ENCODE measurements at regions not wholly inside any gene's neighbourhood (a gene's known extent, or its start where the extent isn't known, plus 50 kb on each side); places are given as distances from the start of the nearest gene placed in this dataset.
"Not testable (repeated sequence)": the region's sequence is repeated elsewhere in the genome, so short reads cannot be mapped to it uniquely, and the experiment has no call there.

GRCh38 chr12:90216020-90216552, 507.4 kb upstream of the ATP2B1 start:
- Histone ChIP-seq H4K20me1 (ENCODE audit: control insufficient read depth, insufficient read depth, low read depth, low read length) (no peaks in the 10 kb centered on the region), H3K9me2 (replicated peaks; ENCODE audit: control insufficient read depth, low read length) (no peaks in the 10 kb centered on the region), H3K27ac (ENCODE audit: low read depth, low read length) (no peak overlapping the region), H3F3A (ENCODE audit: control insufficient read depth, insufficient read depth) (no peaks in the 10 kb centered on the region), H3K36me3 (ENCODE audit: control insufficient read depth, low read length) (no peaks in the 10 kb centered on the region), H3K4me3 (ENCODE audit: low read length) (no peak overlapping the region), H3K4me1 (ENCODE audit: control insufficient read depth, low read length) (peaks cover 6% of the 10 kb centered on the region), H3K27me3 (ENCODE audit: control insufficient read depth, low read length) (no peaks in the 10 kb centered on the region), H3K9me3 (ENCODE audit: control insufficient read depth, insufficient read depth, low read length) (no peaks in the 10 kb centered on the region), H3K79me2 (ENCODE audit: control insufficient read depth, low read length) (no peaks in the 10 kb centered on the region), H3K4me2 (ENCODE audit: low read length) (no peak overlapping the region)
- no peak for TF ChIP-seq EZH2phosphoT487 (IDR thresholded peaks at IDR 0.05; ENCODE audit: borderline replicate concordance, low read length)
- TF ChIP-seq CTCF (IDR thresholded peaks at IDR 0.05; ENCODE audit: low read depth, low read length, poor library complexity, severe bottlenecking), result no peak

- Histone ChIP-seq H3K36me3 (ENCODE audit: control insufficient read depth, low read length) (no peaks in the 10 kb centered on the region), H3K9me2 (replicated peaks; ENCODE audit: control insufficient read depth, low read length) (no peaks in the 10 kb centered on the region), H3K4me1 (ENCODE audit: control insufficient read depth, low read length) (no peaks in the 10 kb centered on the region), H3K79me2 (ENCODE audit: control insufficient read depth, low read length) (no peaks in the 10 kb centered on the region), H4K20me1 (ENCODE audit: control insufficient read depth, insufficient read depth, low read depth, low read length) (no peaks in the 10 kb centered on the region), H3F3A (ENCODE audit: control insufficient read depth, insufficient read depth) (no peaks in the 10 kb centered on the region), H3K4me2 (ENCODE audit: low read length) (no peak overlapping the region), H3K27ac (ENCODE audit: low read depth, low read length) (no peak overlapping the region), H3K27me3 (ENCODE audit: control insufficient read depth, low read length) (no peaks in the 10 kb centered on the region), H3K4me3 (ENCODE audit: low read length) (no peak overlapping the region), H3K9me3 (ENCODE audit: control insufficient read depth, insufficient read depth, low read length) (peaks cover 12% of the 10 kb centered on the region; the same call in 1 of the 2 replicates)
- TF ChIP-seq EZH2phosphoT487 (IDR thresholded peaks at IDR 0.05; ENCODE audit: borderline replicate concordance, low read length), result no peak
- TF ChIP-seq CTCF (IDR thresholded peaks at IDR 0.05; ENCODE audit: low read depth, low read length, poor library complexity, severe bottlenecking), result no peak
These were observed 502.4 kb upstream of the ATP2B1 start for GRCh38 chr12:90211017-90211416.

- Histone ChIP-seq H3K4me1 (ENCODE audit: control insufficient read depth, low read length) (no peaks in the 10 kb centered on the region), H3K4me2 (ENCODE audit: low read length) (no peak overlapping the region), H3K9me2 (replicated peaks; ENCODE audit: control insufficient read depth, low read length) (no peaks in the 10 kb centered on the region), H3F3A (ENCODE audit: control insufficient read depth, insufficient read depth) (no peaks in the 10 kb centered on the region), H3K27ac (ENCODE audit: low read depth, low read length) (no peak overlapping the region), H3K27me3 (ENCODE audit: control insufficient read depth, low read length) (no peaks in the 10 kb centered on the region), H3K79me2 (ENCODE audit: control insufficient read depth, low read length) (no peaks in the 10 kb centered on the region), H4K20me1 (ENCODE audit: control insufficient read depth, insufficient read depth, low read depth, low read length) (no peaks in the 10 kb centered on the region), H3K9me3 (ENCODE audit: control insufficient read depth, insufficient read depth, low read length) (peaks cover 12% of the 10 kb centered on the region; the same call in 1 of the 2 replicates), H3K36me3 (ENCODE audit: control insufficient read depth, low read length) (no peaks in the 10 kb centered on the region), H3K4me3 (ENCODE audit: low read length) (no peak overlapping the region)
- TF ChIP-seq CTCF (IDR thresholded peaks at IDR 0.05; ENCODE audit: low read depth, low read length, poor library complexity, severe bottlenecking) (no peak), EZH2phosphoT487 (IDR thresholded peaks at IDR 0.05; ENCODE audit: borderline replicate concordance, low read length) (no peak)
These were observed 500.4 kb upstream of the ATP2B1 start for GRCh38 chr12:90209029-90209428.

- H3K4me3 ChIP-seq (ENCODE audit: low read length); H3K27me3 ChIP-seq (ENCODE audit: control insufficient read depth, low read length); H3K4me1 ChIP-seq (ENCODE audit: control insufficient read depth, low read length); H3K27ac ChIP-seq (ENCODE audit: low read depth, low read length); H3K4me2 ChIP-seq (ENCODE audit: low read length); H3K9me2 ChIP-seq (replicated peaks; ENCODE audit: control insufficient read depth, low read length); H3F3A ChIP-seq (ENCODE audit: control insufficient read depth, insufficient read depth); H3K79me2 ChIP-seq (ENCODE audit: control insufficient read depth, low read length); H3K36me3 ChIP-seq (ENCODE audit: control insufficient read depth, low read length); H4K20me1 ChIP-seq (ENCODE audit: control insufficient read depth, insufficient read depth, low read depth, low read length): not testable (repeated sequence)
- peaks cover 12% of the 10 kb centered on the region; the same call in 1 of the 2 replicates for H3K9me3 ChIP-seq (ENCODE audit: control insufficient read depth, insufficient read depth, low read length)
These were observed 499.7 kb upstream of the ATP2B1 start for GRCh38 chr12:90208379-90208778.
